ENCODE measurements at regions not wholly inside any gene's neighbourhood (a gene's known extent, or its start where the extent isn't known, plus 50 kb on each side); places are given as distances from the start of the nearest gene placed in this dataset.

GRCh38 chr10:44070282-44070681 lies 314.6 kb downstream of the CXCL12 start:
- no peak overlapping the region for H2BK12ac ChIP-seq (ENCODE audit: low read depth, low read length)
- no peak overlapping the region for H2BK120ac ChIP-seq (replicated peaks; ENCODE audit: low read depth, low read length)
- no peak overlapping the region for H3K14ac ChIP-seq (ENCODE audit: insufficient read length)
- CTCF ChIA-PET (ENCODE audit: partially characterized antibody): no interaction called here
- no peak overlapping the region for H2BK20ac ChIP-seq (ENCODE audit: low read length)
- H4K8ac ChIP-seq (ENCODE audit: extremely low read depth, insufficient read depth, low read length): no peak overlapping the region
- no peak overlapping the region for H3K9ac ChIP-seq (replicated peaks in 1 of 4; ENCODE audit: extremely low read depth in 1 of 4, low read depth in 3 of 4, low read length in 3 of 4)
- H2AFZ ChIP-seq (ENCODE audit: low read length): no peak overlapping the region
- H3K9me3 ChIP-seq (ENCODE audit: insufficient read depth in 2 of 2, low read depth in 1 of 2, low read length in 1 of 2): no peaks in the 10 kb centered on the region
- no peak overlapping the region for H4K91ac ChIP-seq (replicated peaks; ENCODE audit: insufficient read length, low read length)
- no peak overlapping the region for H3K27ac ChIP-seq (ENCODE audit: low read depth, low read length)
- no peaks in the 10 kb centered on the region for H3K36me3 ChIP-seq (ENCODE audit: control insufficient read depth in 2 of 4, insufficient read depth in 4 of 4, low read length in 3 of 4)
- no peaks in the 10 kb centered on the region for H3K23me2 ChIP-seq (ENCODE audit: low read depth, low read length)
- no peak overlapping the region for H3K23ac ChIP-seq (ENCODE audit: insufficient read length)
- H3K4me3 ChIP-seq (ENCODE audit: extremely low read depth in 1 of 4, insufficient read depth in 2 of 4, low read depth in 3 of 4, low read length in 4 of 4): no peak overlapping the region
- FAIRE-seq: no peak
- no peaks in the 10 kb centered on the region for H3K79me2 ChIP-seq (ENCODE audit: control insufficient read depth in 1 of 2, insufficient read depth in 2 of 2, low read length in 2 of 2)
- H3K79me1 ChIP-seq (ENCODE audit: low read depth, low read length): no peaks in the 10 kb centered on the region
- 95% methylated on average over 5 of the region's 5 CpGs; no CpG with 5 or more reads in 1 of the 2 experiments for WGBS, 2 experiments (ENCODE audit: extremely low coverage in 1 of 2, insufficient coverage in 1 of 2, insufficient read length in 1 of 2, insufficient replicate concordance in 2 of 2, low coverage in 1 of 2, low lambda C conversion rate in 2 of 2, missing lambda C conversion rate in 1 of 2)
- H3K56ac ChIP-seq (replicated peaks; ENCODE audit: insufficient read length, low read depth, low read length): no peak overlapping the region
- H2BK5ac ChIP-seq (ENCODE audit: low read depth, low read length): no peak overlapping the region
- no peak overlapping the region for H2BK15ac ChIP-seq (ENCODE audit: low read length)
- no peak for DNase-seq (ENCODE audit: low read depth in 1 of 2, low spot score in 2 of 2)
- POLR2A ChIA-PET (ENCODE audit: partially characterized antibody): no interaction called here
- no peak overlapping the region for H3K18ac ChIP-seq (ENCODE audit: extremely low read depth, low read length)
- no peak overlapping the region for H3K4me2 ChIP-seq (ENCODE audit: insufficient read depth in 1 of 2, low read depth in 2 of 2, low read length in 2 of 2)
- no peak overlapping the region for H3K4ac ChIP-seq (replicated peaks; ENCODE audit: insufficient read length, low read depth, low read length)
- no peaks in the 10 kb centered on the region for H4K20me1 ChIP-seq (replicated peaks in 1 of 2; ENCODE audit: control insufficient read depth in 1 of 2, insufficient read depth in 2 of 2, low read length in 2 of 2)
- H3K27me3 ChIP-seq (replicated peaks in 1 of 4; ENCODE audit: control insufficient read depth in 3 of 4, extremely low read depth in 1 of 4, insufficient read depth in 3 of 4, low read length in 3 of 4): no peaks in the 10 kb centered on the region
- H2AK5ac ChIP-seq (ENCODE audit: low read depth, low read length): no peak overlapping the region
- H4K5ac ChIP-seq (ENCODE audit: insufficient read length, low read depth, low read length): no peak overlapping the region
- TF ChIP-seq CHD1 (IDR thresholded peaks at IDR 0.05; ENCODE audit: low read depth, low read length) (no peak), BRCA1 (IDR thresholded peaks at IDR 0.05; ENCODE audit: low read depth, low read length) (no peak), TBP (IDR thresholded peaks at IDR 0.05; ENCODE audit: low read depth, low read length) (no peak)
- H3K4me1 ChIP-seq (replicated peaks in 1 of 4; ENCODE audit: control insufficient read depth in 3 of 4, insufficient read depth in 4 of 4, low read length in 3 of 4): no peaks in the 10 kb centered on the region

All from H1 (cell line).